ENCODE measurements at regions not wholly inside any gene's neighbourhood (a gene's known extent, or its start where the extent isn't known, plus 50 kb on each side); places are given as distances from the start of the nearest gene placed in this dataset.

- Histone ChIP-seq H4K20me1 (ENCODE audit: insufficient read depth, low read length) (no peaks in the 10 kb centered on the region), H3K4me1 (ENCODE audit: insufficient read depth, low read length, severe bottlenecking) (no peaks in the 10 kb centered on the region), H3K4me3 (ENCODE audit: low read depth, low read length, poor library complexity, severe bottlenecking) (no peak overlapping the region), H2AFZ (ENCODE audit: low read length) (no peak overlapping the region), H3K9ac (ENCODE audit: low read length) (no peak overlapping the region), H3F3A (ENCODE audit: insufficient read depth, low read length) (no peaks in the 10 kb centered on the region), H3K27me3 (ENCODE audit: insufficient read depth, low read length) (no peaks in the 10 kb centered on the region), H3K36me3 (ENCODE audit: insufficient read depth, low read length) (no peaks in the 10 kb centered on the region), H3K9me3 (ENCODE audit: low read length) (no peaks in the 10 kb centered on the region), H3K9me2 (ENCODE audit: low read depth, low read length) (no peaks in the 10 kb centered on the region), H3K4me2 (ENCODE audit: low read length) (no peak overlapping the region), H3K79me2 (ENCODE audit: insufficient read depth, low read length) (no peaks in the 10 kb centered on the region), H3K27ac (ENCODE audit: low read depth, low read length, poor library complexity, severe bottlenecking) (no peak overlapping the region)
- TF ChIP-seq EZH2 (IDR thresholded peaks at IDR 0.05; ENCODE audit: borderline replicate concordance, low read length) (no peak), CTCF (IDR thresholded peaks at IDR 0.05; ENCODE audit: low read length) (no peak)
Observed at GRCh38 chr2:226308323-226308680, 491.3 kb downstream of the IRS1 start.

- Histone ChIP-seq H3K4me3 (ENCODE audit: low read depth, low read length, poor library complexity, severe bottlenecking) (no peak overlapping the region), H3K9me3 (ENCODE audit: low read length) (no peaks in the 10 kb centered on the region), H3K4me2 (ENCODE audit: low read length) (no peak overlapping the region), H3K9me2 (ENCODE audit: low read depth, low read length) (no peaks in the 10 kb centered on the region), H3K36me3 (ENCODE audit: insufficient read depth, low read length) (no peaks in the 10 kb centered on the region), H2AFZ (ENCODE audit: low read length) (no peak overlapping the region), H3K79me2 (ENCODE audit: insufficient read depth, low read length) (no peaks in the 10 kb centered on the region), H3K27ac (ENCODE audit: low read depth, low read length, poor library complexity, severe bottlenecking) (no peak overlapping the region), H3K9ac (ENCODE audit: low read length) (no peak overlapping the region), H4K20me1 (ENCODE audit: insufficient read depth, low read length) (no peaks in the 10 kb centered on the region), H3K4me1 (ENCODE audit: insufficient read depth, low read length, severe bottlenecking) (no peaks in the 10 kb centered on the region), H3K27me3 (ENCODE audit: insufficient read depth, low read length) (no peaks in the 10 kb centered on the region), H3F3A (ENCODE audit: insufficient read depth, low read length) (no peaks in the 10 kb centered on the region)
- TF ChIP-seq CTCF (IDR thresholded peaks at IDR 0.05; ENCODE audit: low read length) (no peak), EZH2 (IDR thresholded peaks at IDR 0.05; ENCODE audit: borderline replicate concordance, low read length) (no peak)
Observed at GRCh38 chr2:226307487-226308322, 491.9 kb downstream of the IRS1 start.

GRCh38 chr2:226306969-226307368 is 492.7 kb downstream of the IRS1 start:
- H3K4me2 ChIP-seq (ENCODE audit: low read length), result no peak overlapping the region
- no peak for TF ChIP-seq EZH2 (IDR thresholded peaks at IDR 0.05; ENCODE audit: borderline replicate concordance, low read length)
- no peak for TF ChIP-seq CTCF (IDR thresholded peaks at IDR 0.05; ENCODE audit: low read length)
- no peak overlapping the region for H3K9ac ChIP-seq (ENCODE audit: low read length)
- H3F3A ChIP-seq (ENCODE audit: insufficient read depth, low read length), result no peaks in the 10 kb centered on the region
- H3K9me2 ChIP-seq (ENCODE audit: low read depth, low read length), result no peaks in the 10 kb centered on the region
- H3K27ac ChIP-seq (ENCODE audit: low read depth, low read length, poor library complexity, severe bottlenecking), result no peak overlapping the region
- H3K27me3 ChIP-seq (ENCODE audit: insufficient read depth, low read length), result no peaks in the 10 kb centered on the region
- H3K36me3 ChIP-seq (ENCODE audit: insufficient read depth, low read length), result no peaks in the 10 kb centered on the region
- H3K9me3 ChIP-seq (ENCODE audit: low read length), result no peaks in the 10 kb centered on the region
- H4K20me1 ChIP-seq (ENCODE audit: insufficient read depth, low read length), result no peaks in the 10 kb centered on the region
- no peak overlapping the region for H3K4me3 ChIP-seq (ENCODE audit: low read depth, low read length, poor library complexity, severe bottlenecking)
- no peaks in the 10 kb centered on the region for H3K79me2 ChIP-seq (ENCODE audit: insufficient read depth, low read length)
- no peaks in the 10 kb centered on the region for H3K4me1 ChIP-seq (ENCODE audit: insufficient read depth, low read length, severe bottlenecking)
- H2AFZ ChIP-seq (ENCODE audit: low read length), result no peak overlapping the region

Data from OCI-LY1 (cell line).